GM20000 (cell line): ENCODE measurements at regions not wholly inside any gene's neighbourhood (a gene's known extent, or its start where the extent isn't known, plus 50 kb on each side); places are given as distances from the start of the nearest gene placed in this dataset.

Experiments
- DNase-seq: peaks from one replicate; pipeline ENCODE4 v3.0.0; 2012; ENCODE audit warnings: low spot score
- TF ChIP-seq, protein P1 (sequence below): IDR thresholded peaks from 2 replicates; pipeline ENCODE4 v1.5.1; 2012; ENCODE audit warnings: mild to moderate bottlenecking, control low read depth; ENCODE audit errors: extremely low read depth, missing control alignments

DNA sequence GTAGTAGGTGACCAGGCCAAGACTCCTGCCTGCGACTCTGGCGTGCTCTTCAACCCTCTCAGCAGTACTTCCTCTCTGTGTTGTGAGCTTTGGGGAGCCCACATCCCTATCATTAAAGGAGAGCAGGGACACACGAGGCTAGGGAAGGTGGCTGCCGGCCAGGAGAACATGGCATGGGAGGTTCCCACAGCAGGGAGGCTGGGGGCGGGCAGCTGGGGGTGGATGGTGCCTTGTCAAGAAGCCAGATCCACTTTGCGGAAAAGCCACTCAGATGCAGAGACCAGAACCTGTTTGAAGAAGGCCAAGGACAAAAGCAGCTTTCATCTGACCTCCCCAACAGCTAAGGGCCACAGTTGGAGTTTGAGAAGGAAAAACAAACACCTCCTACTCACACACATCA is 198.6 kb downstream of the BCL11B start:
- TF ChIP-seq, protein P1, sequence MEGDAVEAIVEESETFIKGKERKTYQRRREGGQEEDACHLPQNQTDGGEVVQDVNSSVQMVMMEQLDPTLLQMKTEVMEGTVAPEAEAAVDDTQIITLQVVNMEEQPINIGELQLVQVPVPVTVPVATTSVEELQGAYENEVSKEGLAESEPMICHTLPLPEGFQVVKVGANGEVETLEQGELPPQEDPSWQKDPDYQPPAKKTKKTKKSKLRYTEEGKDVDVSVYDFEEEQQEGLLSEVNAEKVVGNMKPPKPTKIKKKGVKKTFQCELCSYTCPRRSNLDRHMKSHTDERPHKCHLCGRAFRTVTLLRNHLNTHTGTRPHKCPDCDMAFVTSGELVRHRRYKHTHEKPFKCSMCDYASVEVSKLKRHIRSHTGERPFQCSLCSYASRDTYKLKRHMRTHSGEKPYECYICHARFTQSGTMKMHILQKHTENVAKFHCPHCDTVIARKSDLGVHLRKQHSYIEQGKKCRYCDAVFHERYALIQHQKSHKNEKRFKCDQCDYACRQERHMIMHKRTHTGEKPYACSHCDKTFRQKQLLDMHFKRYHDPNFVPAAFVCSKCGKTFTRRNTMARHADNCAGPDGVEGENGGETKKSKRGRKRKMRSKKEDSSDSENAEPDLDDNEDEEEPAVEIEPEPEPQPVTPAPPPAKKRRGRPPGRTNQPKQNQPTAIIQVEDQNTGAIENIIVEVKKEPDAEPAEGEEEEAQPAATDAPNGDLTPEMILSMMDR: no peak
- DNase-seq: no peak

DNA sequence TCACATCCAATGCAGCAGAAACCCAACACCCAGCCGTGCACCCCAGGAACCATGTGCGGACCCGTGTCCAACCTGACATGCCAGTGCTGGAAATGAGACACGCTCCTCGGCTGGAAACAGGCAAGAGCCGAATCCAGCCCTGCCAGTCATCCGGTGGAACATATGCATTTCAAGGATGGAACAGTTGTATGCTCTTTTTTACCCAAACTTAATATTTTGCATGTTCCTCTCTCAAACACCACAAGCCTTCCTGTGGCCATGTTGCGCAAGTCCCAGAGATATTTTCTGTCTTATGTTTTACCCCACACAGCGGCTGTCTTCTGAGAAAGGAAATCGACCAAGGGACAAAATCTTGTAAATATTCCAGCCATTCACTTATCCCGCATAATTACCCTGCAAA is 196.9 kb downstream of the BCL11B start:
- DNase-seq: no peak
- TF ChIP-seq, protein P1: no peak

DNA sequence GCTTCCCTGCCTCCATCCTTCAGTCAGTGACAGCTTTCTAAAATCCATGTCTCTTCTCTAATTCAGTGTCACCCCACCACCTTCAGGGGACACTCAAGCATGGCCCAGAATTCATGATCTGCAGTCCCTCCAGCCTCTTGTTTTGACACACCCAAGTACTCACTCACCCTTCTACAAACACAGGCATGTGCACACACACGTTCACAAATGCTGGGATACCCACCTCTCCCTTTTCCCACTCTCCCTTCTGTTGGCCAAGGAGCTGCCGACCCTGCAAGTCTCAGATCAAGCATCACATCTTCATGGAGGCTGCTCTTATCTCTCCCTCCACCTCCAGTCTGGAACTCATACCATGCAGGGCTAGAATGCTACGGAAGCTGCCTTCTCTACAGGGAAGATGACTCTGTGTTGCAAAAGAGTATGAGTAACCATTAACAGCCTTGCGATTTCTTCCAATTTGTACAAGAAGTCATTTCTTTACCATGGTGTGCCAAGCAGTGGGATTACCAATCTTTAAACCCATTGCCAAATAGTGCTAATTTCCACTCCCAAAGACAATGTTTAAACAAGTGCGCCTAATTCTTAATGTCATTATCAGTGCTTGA is 196.1 kb downstream of the BCL11B start:
- no peak for DNase-seq
- TF ChIP-seq, protein P1: no peak

DNA sequence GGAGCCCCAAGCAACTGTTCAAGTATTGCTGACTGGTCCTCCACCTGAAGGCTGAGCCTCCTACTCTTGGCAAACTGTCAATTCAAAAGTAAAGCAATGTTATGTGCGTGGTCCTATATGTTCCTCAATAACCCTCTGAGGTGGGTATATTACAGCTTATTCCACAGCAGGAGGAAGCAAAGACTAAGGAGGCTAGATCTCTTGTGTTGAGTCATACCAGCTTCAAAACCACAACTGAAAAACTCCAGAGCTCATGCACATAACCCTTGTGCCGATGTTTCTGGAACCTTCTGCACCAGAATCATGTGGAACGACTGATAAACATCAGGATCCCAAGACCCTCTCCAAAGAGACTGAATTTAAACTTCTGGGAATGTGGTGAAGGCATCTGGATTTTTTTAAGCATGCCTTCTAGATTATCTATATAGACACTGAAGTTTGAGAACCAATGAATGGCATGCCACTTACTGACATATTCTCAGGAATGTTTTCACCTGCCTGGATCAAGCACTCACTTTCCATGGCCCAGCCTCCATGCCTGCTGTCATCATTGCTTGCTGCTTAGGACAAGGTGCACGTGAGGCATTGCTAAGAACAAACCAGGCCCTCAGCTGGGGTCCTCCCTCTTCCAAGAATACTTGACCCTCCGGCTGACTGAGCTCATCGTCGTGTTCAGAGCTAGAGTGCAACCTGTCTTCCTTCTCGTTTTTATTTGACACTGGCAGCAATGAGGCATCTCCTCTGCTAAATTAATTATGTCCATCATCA is 194.7 kb downstream of the BCL11B start:
- TF ChIP-seq, protein P1: no peak
- no peak for DNase-seq

DNA sequence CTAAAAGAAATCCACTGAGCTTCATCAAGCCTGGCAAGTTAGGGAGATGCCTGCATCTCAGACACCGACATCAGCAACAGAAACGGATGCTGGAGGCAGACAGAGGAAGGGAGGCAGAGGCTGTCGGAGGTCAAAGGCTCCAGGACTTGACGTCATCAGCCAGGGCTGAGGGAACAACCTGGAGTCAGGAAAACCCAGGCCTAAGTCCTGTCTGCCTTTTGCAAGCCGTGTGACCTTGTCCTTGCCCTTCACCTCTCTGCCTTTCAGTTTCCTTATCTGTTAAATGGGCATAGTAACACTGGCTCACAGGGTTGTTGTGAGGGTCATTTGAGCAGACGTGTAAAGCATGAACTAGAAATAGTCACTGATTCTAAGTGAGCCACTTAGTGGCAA is 194.2 kb downstream of the BCL11B start:
- TF ChIP-seq, protein P1: no peak
- no peak for DNase-seq

DNA sequence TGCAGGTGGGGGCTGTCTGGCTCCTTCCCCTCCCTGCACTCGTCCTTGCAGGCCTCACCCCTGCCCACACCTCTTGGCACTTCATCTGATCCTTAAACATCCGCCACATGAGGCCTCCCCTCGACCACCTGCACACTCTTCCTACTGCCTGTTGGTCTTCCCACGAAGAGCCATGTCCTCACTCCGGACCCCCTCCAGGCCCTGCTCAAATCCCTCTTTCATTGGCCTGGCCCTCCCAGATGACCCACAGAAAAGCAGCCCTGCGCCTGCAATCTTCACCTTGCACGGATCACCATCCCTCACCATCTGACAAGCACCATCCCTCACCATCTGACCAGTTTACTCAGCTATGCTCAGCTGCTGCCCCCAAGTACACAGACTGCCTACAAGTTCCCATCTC is 193.6 kb downstream of the BCL11B start:
- no peak for DNase-seq
- TF ChIP-seq, protein P1: no peak

DNA sequence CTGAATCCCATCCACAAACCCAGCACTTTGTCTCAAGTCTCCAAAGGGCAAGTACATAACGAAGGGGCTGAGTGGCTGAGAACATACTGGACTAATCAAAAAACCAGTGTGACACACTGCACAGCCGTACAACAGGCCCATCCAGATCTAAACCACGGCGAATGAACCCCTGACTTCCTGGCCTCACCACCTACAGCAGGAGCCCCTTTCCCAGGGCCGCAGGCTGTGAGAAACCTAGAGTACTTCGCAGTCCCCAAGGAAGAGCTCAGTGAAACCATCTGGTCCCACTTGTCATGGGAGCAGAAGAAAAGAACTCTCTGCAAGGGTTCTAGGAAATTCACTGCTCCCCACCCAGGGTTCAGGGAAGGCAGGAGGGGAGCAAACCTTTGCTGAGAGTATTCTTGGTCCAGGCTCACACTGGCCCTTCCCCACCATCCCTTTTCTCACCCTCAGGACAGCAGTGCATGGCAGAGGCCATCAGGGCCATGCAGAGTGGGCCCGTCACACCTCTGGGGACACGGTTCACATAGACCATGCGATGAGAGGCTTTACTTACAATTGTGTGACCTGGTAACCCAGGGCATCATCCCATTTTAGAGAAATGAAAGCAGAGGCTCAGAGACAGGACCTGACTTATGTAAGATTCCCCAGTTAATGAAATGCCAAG is 192.8 kb downstream of the BCL11B start:
- TF ChIP-seq, protein P1: no peak
- DNase-seq: no peak
